ENCODE measurements at regions not wholly inside any gene's neighbourhood (a gene's known extent, or its start where the extent isn't known, plus 50 kb on each side); places are given as distances from the start of the nearest gene placed in this dataset.

GRCh38 chr2:23271230-23271629 is 113.7 kb upstream of the KLHL29 start:
- TF ChIP-seq CTCF (IDR thresholded peaks at IDR 0.05) (no peak), POLR2A (IDR thresholded peaks at IDR 0.05) (no peak)

Data from vagina (tissue), 2 donors.